Breast epithelium (tissue), 3 donors: ENCODE measurements at regions not wholly inside any gene's neighbourhood (a gene's known extent, or its start where the extent isn't known, plus 50 kb on each side); places are given as distances from the start of the nearest gene placed in this dataset.

ENCODE experiments used
- CTCF ChIP-seq, 3 donors: fragments of 450-650 bp; IDR thresholded peaks; one replicate each; pipeline ENCODE4 v1.5.1; 2016 to 2017; ENCODE audit warnings: antibody characterized with exemption in 3 of 3, mild to moderate bottlenecking in 3 of 3, moderate library complexity in 3 of 3
- POLR2A ChIP-seq: fragments of 450-650 bp; IDR thresholded peaks from one replicate; pipeline ENCODE4 v1.6.1; 2016; ENCODE audit warnings: antibody characterized with exemption, mild to moderate bottlenecking, moderate library complexity
- POLR2AphosphoS5 ChIP-seq, 3 donors: sonication (generic); formaldehyde crosslinking; IDR thresholded peaks; one replicate each; pipeline ENCODE4 v1.6.1; 2017; ENCODE audit warnings: antibody characterized with exemption in 3 of 3

- TF ChIP-seq CTCF (IDR thresholded peaks at IDR 0.05) (no peak), POLR2AphosphoS5 (IDR thresholded peaks at IDR 0.05) (no peak), POLR2A (no peak)
Observed at GRCh38 chr6:26230351-26230750, 134.6 kb upstream of the BTN3A2 start.
